ENCODE measurements at regions not wholly inside any gene's neighbourhood (a gene's known extent, or its start where the extent isn't known, plus 50 kb on each side); places are given as distances from the start of the nearest gene placed in this dataset.

DNA sequence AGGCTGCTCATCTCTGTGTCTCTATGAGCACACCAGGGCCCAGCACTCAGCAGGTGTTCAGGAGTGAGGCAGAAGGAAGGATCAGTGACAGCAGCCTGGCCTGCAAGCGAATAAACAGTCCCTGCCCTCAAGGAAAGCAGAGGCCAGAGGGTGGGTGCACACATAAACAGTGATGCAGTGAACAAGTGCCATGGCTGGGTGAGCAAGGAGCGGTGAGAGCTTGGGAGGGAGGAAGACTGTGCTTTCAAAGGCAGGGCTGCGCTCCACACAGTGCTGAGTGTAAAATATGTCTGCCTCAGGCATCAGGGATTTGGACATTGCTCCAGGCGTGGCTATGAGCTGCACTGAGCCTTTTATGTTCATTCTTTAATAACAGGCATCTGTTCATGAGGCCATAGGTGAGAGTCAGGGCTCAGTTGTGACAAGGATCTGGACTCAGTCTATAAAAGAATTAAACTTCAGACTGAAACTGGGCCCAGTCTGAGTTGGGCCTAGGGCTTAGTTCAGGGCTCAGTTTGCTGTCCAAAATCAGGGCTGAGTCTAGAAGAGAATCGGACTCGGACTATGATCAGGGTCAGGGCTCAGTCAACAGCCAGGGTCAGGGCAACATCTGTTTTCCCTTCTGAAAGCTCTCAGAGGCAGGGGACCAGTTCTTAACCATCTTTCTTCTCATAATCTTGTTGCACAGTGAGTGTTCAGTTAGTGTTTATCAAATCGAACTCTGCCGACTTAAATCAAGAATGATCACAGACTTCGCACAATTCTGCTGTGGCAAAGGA lies 213.7 kb downstream of the FOXD2 start:
- no peaks in the 10 kb centered on the region for H3K27me3 ChIP-seq (ENCODE audit: insufficient read depth, low read length)
- no peak overlapping the region for H2AFZ ChIP-seq (ENCODE audit: low read length)
- H3K36me3 ChIP-seq (ENCODE audit: insufficient read depth, low read length) = no peaks in the 10 kb centered on the region
- no peak overlapping the region for H3K4me2 ChIP-seq (ENCODE audit: low read length)
- H3K27ac ChIP-seq (ENCODE audit: low read depth, low read length, poor library complexity, severe bottlenecking) = no peak overlapping the region
- H3K9me3 ChIP-seq (ENCODE audit: low read length) = no peaks in the 10 kb centered on the region
- no peak for TF ChIP-seq EZH2 (IDR thresholded peaks at IDR 0.05; ENCODE audit: borderline replicate concordance, low read length)
- TF ChIP-seq, protein P1, sequence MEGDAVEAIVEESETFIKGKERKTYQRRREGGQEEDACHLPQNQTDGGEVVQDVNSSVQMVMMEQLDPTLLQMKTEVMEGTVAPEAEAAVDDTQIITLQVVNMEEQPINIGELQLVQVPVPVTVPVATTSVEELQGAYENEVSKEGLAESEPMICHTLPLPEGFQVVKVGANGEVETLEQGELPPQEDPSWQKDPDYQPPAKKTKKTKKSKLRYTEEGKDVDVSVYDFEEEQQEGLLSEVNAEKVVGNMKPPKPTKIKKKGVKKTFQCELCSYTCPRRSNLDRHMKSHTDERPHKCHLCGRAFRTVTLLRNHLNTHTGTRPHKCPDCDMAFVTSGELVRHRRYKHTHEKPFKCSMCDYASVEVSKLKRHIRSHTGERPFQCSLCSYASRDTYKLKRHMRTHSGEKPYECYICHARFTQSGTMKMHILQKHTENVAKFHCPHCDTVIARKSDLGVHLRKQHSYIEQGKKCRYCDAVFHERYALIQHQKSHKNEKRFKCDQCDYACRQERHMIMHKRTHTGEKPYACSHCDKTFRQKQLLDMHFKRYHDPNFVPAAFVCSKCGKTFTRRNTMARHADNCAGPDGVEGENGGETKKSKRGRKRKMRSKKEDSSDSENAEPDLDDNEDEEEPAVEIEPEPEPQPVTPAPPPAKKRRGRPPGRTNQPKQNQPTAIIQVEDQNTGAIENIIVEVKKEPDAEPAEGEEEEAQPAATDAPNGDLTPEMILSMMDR (IDR thresholded peaks at IDR 0.05; ENCODE audit: low read length) = no peak
- no peak overlapping the region for H3K4me3 ChIP-seq (ENCODE audit: low read depth, low read length, poor library complexity, severe bottlenecking)
- H3K4me1 ChIP-seq (ENCODE audit: insufficient read depth, low read length, severe bottlenecking) = no peaks in the 10 kb centered on the region
- H3K9me2 ChIP-seq (ENCODE audit: low read depth, low read length) = no peaks in the 10 kb centered on the region
- H3K79me2 ChIP-seq (ENCODE audit: insufficient read depth, low read length) = no peaks in the 10 kb centered on the region
- no peaks in the 10 kb centered on the region for H4K20me1 ChIP-seq (ENCODE audit: insufficient read depth, low read length)
- H3K9ac ChIP-seq (ENCODE audit: low read length) = no peak overlapping the region
- no peaks in the 10 kb centered on the region for H3F3A ChIP-seq (ENCODE audit: insufficient read depth, low read length)

DNA sequence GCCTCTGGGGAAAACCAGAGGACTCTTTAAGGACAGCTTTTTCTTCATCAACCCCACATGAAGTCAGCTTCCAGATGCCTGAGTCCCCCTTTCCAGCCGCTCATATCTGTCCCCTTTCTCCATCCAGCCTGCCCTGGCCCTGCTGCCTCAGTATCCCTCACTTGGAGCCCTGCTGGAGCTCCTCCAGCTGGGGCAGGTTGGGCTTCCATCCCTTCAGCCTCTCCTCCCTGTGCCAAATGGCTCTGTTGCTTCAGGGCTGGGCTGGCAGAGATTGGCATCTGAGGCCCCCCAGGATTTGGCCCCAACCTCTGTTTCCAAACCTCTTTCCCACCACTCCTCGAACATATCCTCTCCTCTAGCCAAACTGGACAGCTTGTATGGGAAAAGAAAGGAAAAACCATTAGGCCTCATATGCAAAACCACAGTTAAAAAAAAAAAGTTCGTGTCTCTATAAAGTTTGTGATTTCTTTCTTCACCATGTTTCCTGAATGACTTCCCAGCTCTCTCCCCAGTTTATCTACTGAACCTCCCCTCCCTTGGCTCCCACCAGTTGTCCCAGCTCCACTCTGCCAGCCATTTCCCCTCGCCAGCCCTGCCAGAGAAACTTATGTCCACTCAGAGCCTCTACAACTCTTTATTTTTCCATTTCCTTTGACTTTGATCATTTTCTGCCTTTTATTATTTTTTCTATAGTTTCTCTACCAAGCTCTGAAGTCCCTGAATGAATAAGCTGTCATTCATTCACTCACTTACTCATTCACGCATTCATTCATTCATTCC lies 217.9 kb downstream of the FOXD2 start:
- Histone ChIP-seq H3K27me3 (ENCODE audit: insufficient read depth, low read length) (no peaks in the 10 kb centered on the region), H3K79me2 (ENCODE audit: insufficient read depth, low read length) (no peaks in the 10 kb centered on the region), H3K9me2 (ENCODE audit: low read depth, low read length) (no peaks in the 10 kb centered on the region), H3K9ac (ENCODE audit: low read length) (no peak overlapping the region), H3K4me1 (ENCODE audit: insufficient read depth, low read length, severe bottlenecking) (no peaks in the 10 kb centered on the region), H4K20me1 (ENCODE audit: insufficient read depth, low read length) (no peaks in the 10 kb centered on the region), H3F3A (ENCODE audit: insufficient read depth, low read length) (no peaks in the 10 kb centered on the region), H3K4me3 (ENCODE audit: low read depth, low read length, poor library complexity, severe bottlenecking) (no peak overlapping the region), H3K36me3 (ENCODE audit: insufficient read depth, low read length) (no peaks in the 10 kb centered on the region), H3K9me3 (ENCODE audit: low read length) (no peaks in the 10 kb centered on the region), H2AFZ (ENCODE audit: low read length) (no peak overlapping the region), H3K4me2 (ENCODE audit: low read length) (no peak overlapping the region), H3K27ac (ENCODE audit: low read depth, low read length, poor library complexity, severe bottlenecking) (no peak overlapping the region)
- TF ChIP-seq EZH2 (IDR thresholded peaks at IDR 0.05; ENCODE audit: borderline replicate concordance, low read length) = no peak
- TF ChIP-seq, protein P1 (IDR thresholded peaks at IDR 0.05; ENCODE audit: low read length) = no peak

DNA sequence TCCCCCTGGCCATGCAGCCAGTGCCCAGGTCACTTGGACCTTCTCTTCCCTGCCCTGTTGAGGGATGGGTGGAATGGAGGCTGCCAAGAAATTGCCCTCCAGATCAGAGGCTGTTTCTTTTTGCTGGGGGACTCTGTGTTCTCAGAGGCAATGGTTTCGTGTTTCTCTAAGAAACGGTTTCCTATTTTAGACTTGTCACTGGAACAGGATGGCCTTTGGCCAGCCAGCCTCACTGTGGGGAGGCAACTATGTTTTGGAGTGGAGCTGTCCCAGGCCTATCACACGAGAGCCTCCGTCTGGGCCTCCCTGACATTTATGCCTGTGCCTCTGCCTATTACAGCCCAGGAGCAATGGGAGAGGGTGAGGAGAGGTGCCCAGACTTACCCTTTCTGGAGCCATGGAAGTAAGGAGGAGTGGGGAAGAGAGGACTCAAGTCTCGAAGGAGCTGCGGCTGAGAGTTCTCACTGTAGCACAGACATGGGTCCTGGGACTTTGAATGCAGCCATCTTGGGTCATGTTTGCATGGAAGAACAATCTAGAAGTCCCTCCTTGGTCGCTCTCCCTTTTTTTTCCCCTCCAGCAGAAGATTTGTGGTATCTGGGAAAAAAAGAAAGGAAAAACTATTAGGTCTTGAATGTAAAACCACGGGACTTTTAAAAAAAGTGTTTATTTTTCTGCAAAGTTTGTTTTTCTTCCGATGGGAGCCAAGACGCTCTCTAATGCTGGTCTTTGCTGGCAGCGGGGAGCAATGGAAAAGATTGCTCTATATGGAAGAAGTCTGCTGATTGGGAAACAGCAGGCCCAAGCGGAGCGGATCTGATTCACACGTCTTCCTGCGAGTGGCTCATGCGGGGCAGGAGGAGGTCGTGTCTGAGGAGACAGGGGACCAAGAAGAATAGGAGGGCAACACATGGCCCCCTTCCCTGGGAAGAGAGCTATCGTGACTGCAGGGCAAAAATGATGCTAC lies 219.2 kb downstream of the FOXD2 start:
- Histone ChIP-seq H3K9me3 (ENCODE audit: low read length) (no peaks in the 10 kb centered on the region), H4K20me1 (ENCODE audit: insufficient read depth, low read length) (no peaks in the 10 kb centered on the region), H3K9ac (ENCODE audit: low read length) (no peak overlapping the region), H2AFZ (ENCODE audit: low read length) (no peak overlapping the region), H3K4me3 (ENCODE audit: low read depth, low read length, poor library complexity, severe bottlenecking) (no peak overlapping the region), H3K36me3 (ENCODE audit: insufficient read depth, low read length) (no peaks in the 10 kb centered on the region), H3K79me2 (ENCODE audit: insufficient read depth, low read length) (no peaks in the 10 kb centered on the region), H3K9me2 (ENCODE audit: low read depth, low read length) (no peaks in the 10 kb centered on the region), H3K27me3 (ENCODE audit: insufficient read depth, low read length) (no peaks in the 10 kb centered on the region), H3F3A (ENCODE audit: insufficient read depth, low read length) (no peaks in the 10 kb centered on the region), H3K27ac (ENCODE audit: low read depth, low read length, poor library complexity, severe bottlenecking) (no peak overlapping the region), H3K4me1 (ENCODE audit: insufficient read depth, low read length, severe bottlenecking) (no peaks in the 10 kb centered on the region), H3K4me2 (ENCODE audit: low read length) (no peak overlapping the region)
- TF ChIP-seq, protein P1 (IDR thresholded peaks at IDR 0.05; ENCODE audit: low read length) = no peak
- TF ChIP-seq EZH2 (IDR thresholded peaks at IDR 0.05; ENCODE audit: borderline replicate concordance, low read length) = no peak

Measured in OCI-LY1 (cell line).